CD14-positive monocyte (primary cell): ENCODE measurements at regions not wholly inside any gene's neighbourhood (a gene's known extent, or its start where the extent isn't known, plus 50 kb on each side); places are given as distances from the start of the nearest gene placed in this dataset.

Source experiments
- DNase-seq, 3 donors: peaks; one replicate each; pipeline ENCODE4 v3.0.0-alpha.2; 2011 to 2022
- H2AFZ ChIP-seq: 2 replicates; pipeline ENCODE4 v1.6.0; 2012; ENCODE audit warnings: mild to moderate bottlenecking, low read depth, low read length, inconsistent platforms; ENCODE audit not compliant: insufficient read depth, poor library complexity, severe bottlenecking
- H3K27ac ChIP-seq, 2 donors: 1 replicate in 1 of 2; 2 replicates in 1 of 2; pipeline ENCODE4 v1.5.1; 2012 to 2013; ENCODE audit warnings: low read length in 2 of 2, control low read depth in 1 of 2, inconsistent platforms in 1 of 2, low read depth in 1 of 2, mild to moderate bottlenecking in 1 of 2
- H3K27me3 ChIP-seq, 2 donors: one replicate each; pipeline versions ENCODE4 v1.6.0 to v1.6.1; 2011 to 2013; ENCODE audit warnings: low read length in 2 of 2; ENCODE audit not compliant: control insufficient read depth in 2 of 2, insufficient read depth in 2 of 2
- H3K36me3 ChIP-seq, 2 donors: replicated peaks in 1 of 2; 1 replicate in 1 of 2; 2 replicates in 1 of 2; pipeline versions ENCODE4 v1.5.1 to v1.6.1; 2012 to 2013; ENCODE audit warnings: low read length in 2 of 2, control low read depth in 1 of 2, inconsistent platforms in 1 of 2, mild to moderate bottlenecking in 1 of 2; ENCODE audit not compliant: insufficient read depth in 2 of 2, control insufficient read depth in 1 of 2
- H3K4me1 ChIP-seq, 2 donors: 1 replicate in 1 of 2; 2 replicates in 1 of 2; pipeline versions ENCODE4 v1.5.1 to v1.6.1; 2012 to 2013; ENCODE audit warnings: low read length in 2 of 2, control low read depth in 1 of 2, inconsistent platforms in 1 of 2, mild to moderate bottlenecking in 1 of 2, moderate library complexity in 1 of 2; ENCODE audit not compliant: insufficient read depth in 2 of 2, control insufficient read depth in 1 of 2
- H3K4me2 ChIP-seq: replicated peaks from 2 replicates; pipeline ENCODE3; 2012; ENCODE audit warnings: low read length, moderate library complexity, mild to moderate bottlenecking; ENCODE audit not compliant: poor library complexity, severe bottlenecking; ENCODE audit errors: extremely low read depth
- H3K4me3 ChIP-seq, 3 experiments: fragments of 200-600 bp in 1 of 3; sonication (generic) in 1 of 3; replicated peaks in 1 of 3; 1 replicate in 2 of 3; 2 replicates in 1 of 3; pipeline ENCODE4 v1.5.1; 2011 to 2013; ENCODE audit warnings: low read length in 3 of 3, mild to moderate bottlenecking in 3 of 3, control low read depth in 2 of 3, low read depth in 2 of 3, inconsistent platforms in 1 of 3, moderate library complexity in 1 of 3
- H3K79me2 ChIP-seq: 2 replicates; pipeline ENCODE4 v1.6.0; 2012; ENCODE audit warnings: mild to moderate bottlenecking, control low read depth, inconsistent platforms, low read length, moderate library complexity; ENCODE audit not compliant: insufficient read depth
- H3K9ac ChIP-seq: 2 replicates; pipeline ENCODE4 v1.6.0; 2017; ENCODE audit warnings: low read length, mild to moderate bottlenecking; ENCODE audit not compliant: insufficient read depth, poor library complexity, severe bottlenecking
- H3K9me3 ChIP-seq, 2 donors: replicated peaks in 1 of 2; 1 replicate in 1 of 2; 2 replicates in 1 of 2; pipeline versions ENCODE4 v1.5.1 to v1.6.1; 2012 to 2013; ENCODE audit warnings: low read length in 2 of 2, control low read depth in 1 of 2; ENCODE audit not compliant: control insufficient read depth in 1 of 2, insufficient read depth in 1 of 2
- H4K20me1 ChIP-seq: 2 replicates; pipeline ENCODE4 v1.6.0; 2012; ENCODE audit warnings: mild to moderate bottlenecking, low read length, control low read depth, moderate library complexity; ENCODE audit not compliant: insufficient read depth
- H3K27ac Mint-ChIP-seq, 7 donors: one replicate each; pipeline ENCODE4 v1.8.0; 2020; ENCODE audit warnings: mild to moderate bottlenecking in 7 of 7, mixed read lengths in 7 of 7, moderate library complexity in 6 of 7, inconsistent platforms in 2 of 7
- H3K27me3 Mint-ChIP-seq, 3 donors: one replicate each; pipeline ENCODE4 v1.8.0; 2021 to 2022; ENCODE audit warnings: low read depth in 3 of 3, mild to moderate bottlenecking in 3 of 3, mixed read lengths in 3 of 3, moderate library complexity in 3 of 3, inconsistent platforms in 1 of 3
- H3K36me3 Mint-ChIP-seq, 2 donors: one replicate each; pipeline ENCODE4 v1.8.0; 2020; ENCODE audit warnings: mixed read lengths in 2 of 2, inconsistent platforms in 1 of 2, mild to moderate bottlenecking in 1 of 2
- H3K4me1 Mint-ChIP-seq: one replicate; pipeline ENCODE4 v1.8.0; 2020; ENCODE audit warnings: mild to moderate bottlenecking, mixed read lengths
- H3K4me3 Mint-ChIP-seq, 2 donors: one replicate each; pipeline ENCODE4 v1.8.0; 2020; ENCODE audit warnings: mild to moderate bottlenecking in 2 of 2, mixed read lengths in 2 of 2, moderate library complexity in 1 of 2
- H3K9me3 Mint-ChIP-seq, 7 donors: one replicate each; pipeline ENCODE4 v1.8.0; 2020 to 2022; ENCODE audit warnings: mixed read lengths in 7 of 7, mild to moderate bottlenecking in 6 of 7, moderate library complexity in 6 of 7, inconsistent platforms in 2 of 7
- CTCF ChIP-seq: fragments of 200-600 bp; IDR thresholded peaks from one replicate; pipeline ENCODE4 v1.8.0; 2022; ENCODE audit warnings: antibody characterized with exemption, mild to moderate bottlenecking
- WGBS: methylation state at CpG from one replicate; pipeline ENCODE4 v1.1.5; 2013; ENCODE audit warnings: missing lambda C conversion rate; ENCODE audit not compliant: insufficient coverage; 5-methylcytosine and 5-hydroxymethylcytosine counted together
- intact Hi-C, 2 donors: fragments of 100-400 bp; cut with micrococcal nuclease; formaldehyde crosslinking; loops; one replicate each; pipeline versions ENCODE4 v1.15.0 to v1.15.1; 2023

- intact Hi-C loops, result no loop called here
- no peaks in the 10 kb centered on the region for H3K4me1 Mint-ChIP-seq
- Histone ChIP-seq H3K79me2 (no peaks in the 10 kb centered on the region), H2AFZ (no peak overlapping the region), H3K27me3 (no peaks in the 10 kb centered on the region), H3K4me2 (no peak overlapping the region), H3K4me1 (no peaks in the 10 kb centered on the region), H3K9ac (no peak overlapping the region), H3K27ac (no peak overlapping the region), H3K9me3 (no peaks in the 10 kb centered on the region), H4K20me1 (no peaks in the 10 kb centered on the region), H3K36me3 (no peaks in the 10 kb centered on the region), H3K4me3 (no peak overlapping the region)
- H3K4me3 Mint-ChIP-seq, result no peak overlapping the region
- H3K27me3 Mint-ChIP-seq, result peaks cover 2 to 6% (median 4%) of the 10 kb centered on the region in 3 donors
- peaks cover 0 to 7% (median 4%) of the 10 kb centered on the region in 7 donors for H3K9me3 Mint-ChIP-seq
- DNase-seq, result no peak
- H3K36me3 Mint-ChIP-seq, result no peaks in the 10 kb centered on the region
- no peak for TF ChIP-seq CTCF
- H3K27ac Mint-ChIP-seq, result no peak overlapping the region
Measured at GRCh38 chr9:84460695-84461094, 120.1 kb upstream of the SLC28A3 start.

- Mint-ChIP-seq H3K27ac (no peak overlapping the region), H3K4me3 (no peak overlapping the region), H3K9me3 (peaks cover 0 to 6% (median under 1%) of the 10 kb centered on the region in 7 donors), H3K27me3 (peaks cover 2 to 5% (median 4%) of the 10 kb centered on the region in 3 donors), H3K36me3 (no peaks in the 10 kb centered on the region), H3K4me1 (no peaks in the 10 kb centered on the region)
- WGBS, result 93% methylated on average over 2 of the region's 3 CpGs
- no peaks in the 10 kb centered on the region for H4K20me1 ChIP-seq
- H3K27me3 ChIP-seq, result no peaks in the 10 kb centered on the region
- no peak overlapping the region for H3K4me2 ChIP-seq
- intact Hi-C loops, result no loop called here
- no peaks in the 10 kb centered on the region for H3K4me1 ChIP-seq
- no peaks in the 10 kb centered on the region for H3K9me3 ChIP-seq
- no peak overlapping the region for H3K9ac ChIP-seq
- no peak overlapping the region for H3K4me3 ChIP-seq
- no peaks in the 10 kb centered on the region for H3K79me2 ChIP-seq
- DNase-seq, result no peak
- H2AFZ ChIP-seq, result no peak overlapping the region
- H3K27ac ChIP-seq, result no peak overlapping the region
- no peaks in the 10 kb centered on the region for H3K36me3 ChIP-seq
- no peak for TF ChIP-seq CTCF
Measured at GRCh38 chr9:84463272-84463671, 122.7 kb upstream of the SLC28A3 start.
